GM12864 (cell line): ENCODE measurements at regions not wholly inside any gene's neighbourhood (a gene's known extent, or its start where the extent isn't known, plus 50 kb on each side); places are given as distances from the start of the nearest gene placed in this dataset.
"Not testable (repeated sequence)": the region's sequence is repeated elsewhere in the genome, so short reads cannot be mapped to it uniquely, and the experiment has no call there.

Experiments
- DNase-seq: peaks from one replicate; pipeline ENCODE4 v3.0.0-alpha.2; 2011; ENCODE audit warnings: low read depth
- H3K4me3 ChIP-seq: 2 replicates; pipeline ENCODE4 v1.5.1; 2011; ENCODE audit warnings: mild to moderate bottlenecking, low read depth, low read length, control low read depth
- TF ChIP-seq, protein P1 (sequence below): IDR thresholded peaks from 2 replicates; pipeline ENCODE4 v1.5.1; 2011; ENCODE audit warnings: low read depth, mild to moderate bottlenecking, moderate library complexity, low read length, control low read depth, inconsistent platforms; ENCODE audit errors: missing control alignments

DNA sequence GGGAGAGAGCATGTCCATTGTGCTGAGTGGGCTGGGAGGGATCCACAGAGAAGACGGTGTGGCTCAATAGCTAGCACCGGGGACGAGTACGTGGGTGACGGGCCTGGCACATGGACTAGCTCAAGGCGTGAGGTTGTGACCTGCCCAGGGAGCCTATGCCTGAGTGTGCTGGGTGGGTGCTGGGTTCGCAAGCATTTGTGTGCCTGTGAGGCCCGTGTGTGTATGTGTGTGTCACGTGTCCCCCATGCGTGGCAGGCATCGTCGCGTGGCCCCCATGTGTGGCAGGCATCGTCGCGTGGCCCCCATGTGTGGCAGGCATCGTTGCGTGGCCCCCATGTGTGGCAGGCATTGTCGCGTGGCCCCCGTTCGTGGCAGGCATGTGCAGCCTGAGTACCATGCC lies 109.2 kb downstream of the TMEM121 start:
- DNase-seq, result no peak
- no peak overlapping the region for H3K4me3 ChIP-seq

GRCh38 chr14:105636021-105636420 lies 109.6 kb downstream of the TMEM121 start:
- H3K4me3 ChIP-seq, DNase-seq: not testable (repeated sequence)

More for the DNA sequence above, 109.2 kb downstream of the TMEM121 start:
- TF ChIP-seq, protein P1, sequence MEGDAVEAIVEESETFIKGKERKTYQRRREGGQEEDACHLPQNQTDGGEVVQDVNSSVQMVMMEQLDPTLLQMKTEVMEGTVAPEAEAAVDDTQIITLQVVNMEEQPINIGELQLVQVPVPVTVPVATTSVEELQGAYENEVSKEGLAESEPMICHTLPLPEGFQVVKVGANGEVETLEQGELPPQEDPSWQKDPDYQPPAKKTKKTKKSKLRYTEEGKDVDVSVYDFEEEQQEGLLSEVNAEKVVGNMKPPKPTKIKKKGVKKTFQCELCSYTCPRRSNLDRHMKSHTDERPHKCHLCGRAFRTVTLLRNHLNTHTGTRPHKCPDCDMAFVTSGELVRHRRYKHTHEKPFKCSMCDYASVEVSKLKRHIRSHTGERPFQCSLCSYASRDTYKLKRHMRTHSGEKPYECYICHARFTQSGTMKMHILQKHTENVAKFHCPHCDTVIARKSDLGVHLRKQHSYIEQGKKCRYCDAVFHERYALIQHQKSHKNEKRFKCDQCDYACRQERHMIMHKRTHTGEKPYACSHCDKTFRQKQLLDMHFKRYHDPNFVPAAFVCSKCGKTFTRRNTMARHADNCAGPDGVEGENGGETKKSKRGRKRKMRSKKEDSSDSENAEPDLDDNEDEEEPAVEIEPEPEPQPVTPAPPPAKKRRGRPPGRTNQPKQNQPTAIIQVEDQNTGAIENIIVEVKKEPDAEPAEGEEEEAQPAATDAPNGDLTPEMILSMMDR, result no peak

- no peak for DNase-seq
- TF ChIP-seq, protein P1, result no peak
- H3K4me3 ChIP-seq, result no peak overlapping the region
Measured at GRCh38 chr14:105636935-105637334, 110.6 kb downstream of the TMEM121 start.

- H3K4me3 ChIP-seq, DNase-seq: not testable (repeated sequence)
Measured at GRCh38 chr14:105637345-105637744, 111.0 kb downstream of the TMEM121 start.

DNA sequence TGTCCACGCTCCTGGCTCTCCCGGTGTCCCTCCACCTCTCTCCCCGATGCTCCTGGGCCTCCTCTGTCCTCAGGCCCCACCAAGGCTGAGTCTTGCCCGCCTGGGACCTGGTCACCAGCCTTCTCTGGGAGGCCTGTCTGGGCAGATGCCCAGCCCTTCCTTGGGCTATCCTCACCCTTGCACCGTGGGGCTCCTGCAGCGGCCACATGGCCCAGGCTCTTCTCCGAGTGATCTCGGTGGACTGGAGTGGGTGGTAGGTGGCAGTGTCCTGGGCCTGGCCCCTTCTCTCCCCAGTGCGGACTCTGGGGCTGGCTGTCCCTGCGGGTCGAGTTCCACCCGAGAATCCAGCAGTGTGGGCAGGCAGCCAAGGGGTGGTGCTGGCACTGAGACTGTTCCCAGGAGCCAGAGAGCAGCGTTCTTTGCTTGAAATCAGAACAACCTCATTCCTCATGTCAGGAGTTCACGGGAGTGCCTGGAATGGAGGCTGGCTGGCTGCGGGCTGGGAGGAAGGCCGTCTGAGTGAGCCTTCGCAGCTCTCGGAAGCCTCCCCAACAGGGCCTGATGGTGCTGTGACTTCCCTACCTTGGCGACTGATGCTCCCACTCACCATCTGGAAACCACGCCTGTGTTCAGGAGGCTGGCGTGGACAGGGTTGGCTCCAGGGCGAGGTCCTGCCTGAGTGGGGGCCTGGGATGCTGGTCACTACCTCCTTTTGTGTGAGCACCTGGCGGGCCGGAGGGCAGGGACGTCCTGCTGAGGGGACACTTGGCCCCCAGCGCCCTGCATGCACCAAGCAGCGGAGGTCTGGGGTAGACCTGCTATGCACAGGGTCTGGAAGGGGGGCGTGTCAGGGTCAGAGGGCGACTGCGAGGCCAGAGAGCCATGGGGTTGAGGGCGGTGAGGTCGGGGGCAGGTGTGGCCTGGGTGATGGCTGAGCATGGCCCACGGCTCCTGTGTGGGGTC lies 113.9 kb downstream of the TMEM121 start:
- not testable (repeated sequence) for DNase-seq, H3K4me3 ChIP-seq

DNA sequence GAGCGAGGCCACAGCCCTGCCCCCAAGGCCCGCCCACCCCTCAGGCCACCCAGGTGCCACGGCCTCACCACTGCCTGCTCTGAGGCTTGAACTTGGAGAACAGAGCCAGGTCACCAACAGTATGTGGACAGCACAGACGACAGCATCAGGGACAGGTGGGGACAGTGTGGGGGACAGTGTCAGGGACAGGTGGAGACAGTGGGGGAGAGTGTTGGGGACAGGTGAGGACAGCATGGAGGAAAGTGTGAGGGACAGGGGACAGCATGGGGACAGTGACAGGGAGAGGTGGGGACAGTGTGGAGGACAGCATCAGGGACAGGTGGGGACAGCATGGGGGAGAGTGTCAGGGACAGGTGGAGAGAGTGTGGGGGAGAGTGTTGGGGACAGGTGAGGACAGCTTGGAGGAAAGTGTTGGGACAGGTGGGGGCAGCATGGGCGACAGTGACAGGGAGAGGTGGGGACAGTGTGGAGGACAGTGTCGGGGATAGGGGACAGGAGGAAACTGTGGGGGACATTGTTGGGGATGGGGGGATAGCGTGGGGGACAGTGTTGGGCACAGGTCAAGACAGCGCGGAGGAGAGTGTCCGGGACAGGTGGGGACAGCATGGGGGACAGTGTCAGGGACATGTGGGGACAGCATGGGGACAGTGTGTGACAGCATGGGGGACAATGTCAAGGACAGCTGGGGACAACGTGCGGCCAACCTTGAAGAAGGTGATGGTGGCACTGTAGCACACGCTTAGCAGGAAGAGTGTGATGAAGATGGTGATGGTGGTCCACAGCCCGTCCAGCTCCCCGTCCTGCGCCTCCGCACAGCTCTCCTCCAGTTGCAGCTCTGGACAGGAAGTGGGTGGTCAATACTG lies 114.9 kb downstream of the TMEM121 start:
- no peak for DNase-seq
- TF ChIP-seq, protein P1, result no peak
- no peak overlapping the region for H3K4me3 ChIP-seq

GRCh38 chr14:105641951-105642350 lies 115.6 kb downstream of the TMEM121 start:
- H3K4me3 ChIP-seq, DNase-seq: not testable (repeated sequence)

GRCh38 chr14:105642486-105642885 lies 116.1 kb downstream of the TMEM121 start:
- not testable (repeated sequence) for DNase-seq, H3K4me3 ChIP-seq

- DNase-seq, result not testable (repeated sequence)
- H3K4me3 ChIP-seq, result peak overlapping the region; percentile 68
Measured at GRCh38 chr14:105643406-105644052, 117.1 kb downstream of the TMEM121 start.

DNA sequence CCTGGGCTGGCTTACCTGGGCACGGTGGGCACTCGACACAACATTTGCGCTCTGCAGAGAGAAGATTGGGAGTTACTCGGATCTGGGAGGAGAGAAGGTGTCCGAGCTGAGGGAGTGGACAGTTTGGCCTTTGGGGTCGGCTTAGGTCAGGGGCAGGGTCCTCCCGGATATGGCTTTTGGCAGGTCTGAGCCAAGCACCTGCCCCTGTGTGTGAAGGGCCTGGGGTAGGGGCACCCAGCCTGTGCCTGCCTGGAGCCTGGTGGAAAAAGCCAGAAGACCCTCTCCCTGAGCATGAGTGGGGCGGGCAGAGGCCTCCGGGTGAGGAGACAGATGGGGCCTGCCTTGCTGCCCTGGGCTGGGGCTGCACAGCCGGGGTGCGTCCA lies 117.7 kb downstream of the TMEM121 start:
- not testable (repeated sequence) for DNase-seq
- H3K4me3 ChIP-seq, result peak overlapping the region; percentile 68

DNA sequence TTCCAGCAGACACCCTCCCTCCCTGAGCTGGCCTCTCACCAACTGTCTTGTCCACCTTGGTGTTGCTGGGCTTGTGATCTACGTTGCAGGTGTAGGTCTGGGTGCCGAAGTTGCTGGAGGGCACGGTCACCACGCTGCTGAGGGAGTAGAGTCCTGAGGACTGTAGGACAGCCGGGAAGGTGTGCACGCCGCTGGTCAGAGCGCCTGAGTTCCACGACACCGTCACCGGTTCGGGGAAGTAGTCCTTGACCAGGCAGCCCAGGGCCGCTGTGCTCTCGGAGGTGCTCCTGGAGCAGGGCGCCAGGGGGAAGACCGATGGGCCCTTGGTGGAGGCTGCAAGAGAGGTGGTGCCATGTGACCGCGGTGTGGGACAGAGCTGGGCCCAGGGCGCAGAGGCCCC lies 118.1 kb downstream of the TMEM121 start:
- H3K4me3 ChIP-seq, result peak overlapping the region; percentile 68
- DNase-seq, result not testable (repeated sequence)

- DNase-seq, result not testable (repeated sequence)
- H3K4me3 ChIP-seq, result peak overlapping the region; percentile 68
Measured at GRCh38 chr14:105644891-105645290, 118.5 kb downstream of the TMEM121 start.

DNA sequence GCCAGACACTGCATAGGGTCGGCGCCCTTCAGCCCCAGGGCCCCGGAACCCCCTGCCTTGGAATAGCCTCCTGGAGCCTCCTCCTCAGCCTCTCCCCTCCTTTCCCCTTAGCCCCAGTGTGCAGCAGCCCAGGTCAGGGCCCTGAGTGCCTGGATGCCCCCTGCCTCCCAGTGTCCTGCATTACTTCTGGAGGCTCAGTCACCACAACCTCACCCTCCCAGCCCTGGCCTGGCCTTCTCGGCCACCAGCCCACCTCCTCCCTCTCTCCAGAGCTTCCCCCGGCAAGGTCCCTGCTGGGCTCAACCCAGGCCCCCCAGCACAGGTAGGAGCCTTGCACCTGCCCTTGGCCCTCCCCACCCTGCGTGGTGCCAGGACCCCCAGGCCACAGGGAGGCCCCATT lies 119.0 kb downstream of the TMEM121 start:
- DNase-seq, result not testable (repeated sequence)

More for the DNA sequence above, 119.0 kb downstream of the TMEM121 start:
- not testable (repeated sequence) for H3K4me3 ChIP-seq
